ENCODE measurements at regions not wholly inside any gene's neighbourhood (a gene's known extent, or its start where the extent isn't known, plus 50 kb on each side); places are given as distances from the start of the nearest gene placed in this dataset.

GRCh38 chr1:215375381-215375780 lies 191.7 kb upstream of the KCTD3 start:
- intact Hi-C loops (cut with micrococcal nuclease): no loop called here
- no peak for DNase-seq (ENCODE audit: extremely low read depth in 1 of 4, low spot score in 3 of 4)
- no peak for TF ChIP-seq TSHZ1 (CRISPR knock-in tag; IDR thresholded peaks at IDR 0.05)
- TF ChIP-seq TAF7 (tag; IDR thresholded peaks at IDR 0.05): no peak
- TF ChIP-seq RBM25 (IDR thresholded peaks at IDR 0.05; ENCODE audit: low read depth, low read length, severe bottlenecking): no peak
- TF ChIP-seq YY1 (IDR thresholded peaks at IDR 0.05; ENCODE audit: borderline replicate concordance in 1 of 3, control insufficient read depth in 1 of 3, extremely low read depth in 1 of 3, insufficient read depth in 3 of 3, insufficient read length in 1 of 3, insufficient replicate concordance in 2 of 3, low read depth in 1 of 3, low read length in 2 of 3): no peak
- no peak for TF ChIP-seq EHMT2 (IDR thresholded peaks at IDR 0.05)
- no peak for ATAC-seq
- no peak for FAIRE-seq
- H3K4me1 ChIP-seq (replicated peaks in 1 of 2; ENCODE audit: control insufficient read depth in 2 of 2, insufficient read depth in 2 of 2, low read length in 2 of 2): no peaks in the 10 kb centered on the region
- no peaks in the 10 kb centered on the region for H3K9me1 ChIP-seq (ENCODE audit: control insufficient read depth, insufficient read depth, low read length)
- H3K27ac ChIP-seq (ENCODE audit: extremely low read depth, low read depth, low read length): no peak overlapping the region
- in situ Hi-C loops (cut with MboI): no loop called here
- no peaks in the 10 kb centered on the region for H4K20me1 ChIP-seq (replicated peaks; ENCODE audit: control insufficient read depth, insufficient read depth, low read length)
- H3K79me2 ChIP-seq (ENCODE audit: control insufficient read depth, insufficient read depth, low read length): no peaks in the 10 kb centered on the region
- H2AFZ ChIP-seq (ENCODE audit: low read depth, low read length): no peak overlapping the region
- peaks cover 6% of the 10 kb centered on the region; the same call in 1 of the 2 replicates for H3K9me3 ChIP-seq (replicated peaks; ENCODE audit: control insufficient read depth, insufficient read depth, low read depth, low read length)
- no peak overlapping the region for H3K4me3 ChIP-seq
- no peak overlapping the region for H3K9ac ChIP-seq (ENCODE audit: insufficient read depth in 1 of 2, low read depth in 2 of 2, low read length in 2 of 2)
- H3K4me2 ChIP-seq (ENCODE audit: insufficient read depth, low read length): no peak overlapping the region
- H3K27me3 ChIP-seq (ENCODE audit: control insufficient read depth in 2 of 2, insufficient read depth in 2 of 2, low read length in 2 of 2): no peaks in the 10 kb centered on the region
- no TSS peak for BruUV-seq (replicated peaks)
- no peaks in the 10 kb centered on the region for H3K36me3 ChIP-seq (ENCODE audit: control insufficient read depth, insufficient read depth, low read length)
- ChIA-PET POLR2A (no interaction called here), CTCF (ENCODE audit: low intra/inter-chr PET ratio) (no interaction called here)
